Liver (tissue), 3 donors: ENCODE measurements at regions not wholly inside any gene's neighbourhood (a gene's known extent, or its start where the extent isn't known, plus 50 kb on each side); places are given as distances from the start of the nearest gene placed in this dataset.

Experiments used
- EGR1 ChIP-seq, 2 donors: IDR thresholded peaks; 2 replicates each; pipeline ENCODE4 v1.6.1; 2016 to 2018; ENCODE audit warnings: antibody characterized with exemption in 2 of 2, low read depth in 2 of 2
- FOXA1 ChIP-seq: IDR thresholded peaks from 2 replicates; pipeline ENCODE4 v1.6.1; 2016; ENCODE audit warnings: antibody characterized with exemption
- GABPA ChIP-seq, 2 donors: IDR thresholded peaks in 1 of 2; conservative IDR thresholded peaks in 1 of 2; 2 replicates each; pipeline ENCODE4 v1.6.1; 2016; ENCODE audit warnings: antibody characterized with exemption in 2 of 2, mild to moderate bottlenecking in 1 of 2, moderate library complexity in 1 of 2
- JUND ChIP-seq, 2 donors: IDR thresholded peaks; 2 replicates each; pipeline ENCODE4 v1.6.1; 2016; ENCODE audit warnings: antibody characterized with exemption in 2 of 2
- RAD21 ChIP-seq, 2 donors: IDR thresholded peaks; 2 replicates each; pipeline ENCODE4 v1.6.1; 2016; ENCODE audit warnings: antibody characterized with exemption in 2 of 2, mild to moderate bottlenecking in 2 of 2
- RXRA ChIP-seq, 2 donors: IDR thresholded peaks; 2 replicates each; pipeline ENCODE4 v1.6.1; 2017 to 2018; ENCODE audit warnings: antibody characterized with exemption in 2 of 2, mild to moderate bottlenecking in 1 of 2
- SP1 ChIP-seq: IDR thresholded peaks from 2 replicates; pipeline ENCODE4 v1.6.1; 2018; ENCODE audit warnings: antibody characterized with exemption, mild to moderate bottlenecking
- TAF1 ChIP-seq: conservative IDR thresholded peaks from 2 replicates; pipeline ENCODE4 v1.6.1; 2016; ENCODE audit warnings: antibody characterized with exemption, mild to moderate bottlenecking
- YY1 ChIP-seq: IDR thresholded peaks from 2 replicates; pipeline ENCODE4 v1.6.1; 2016; ENCODE audit warnings: antibody characterized with exemption, mild to moderate bottlenecking
- TF ChIP-seq, protein P1 (sequence below): fragments of 150-350 bp; IDR thresholded peaks from 2 replicates; pipeline ENCODE4 v1.5.1; 2017; ENCODE audit warnings: improper control_type of control experiment, low read depth, low read length; ENCODE audit not compliant: missing input control
- TF ChIP-seq, protein P2 (sequence below): IDR thresholded peaks from 2 replicates; pipeline ENCODE4 v1.6.1; 2016; ENCODE audit warnings: antibody characterized with exemption
- TF ChIP-seq, protein P3 (sequence below): IDR thresholded peaks from 2 replicates; pipeline ENCODE4 v1.6.1; 2016; ENCODE audit warnings: antibody characterized with exemption
- TF ChIP-seq, protein P4 (sequence below): IDR thresholded peaks from 2 replicates; pipeline ENCODE4 v1.6.1; 2016; ENCODE audit warnings: antibody characterized with exemption, mild to moderate bottlenecking
- TF ChIP-seq, protein P5 (sequence below): IDR thresholded peaks from 2 replicates; pipeline ENCODE4 v1.6.1; 2016; ENCODE audit warnings: antibody characterized with exemption
- donor health status: healthy.
- donor health status: healthy.

- TF ChIP-seq, protein P1, sequence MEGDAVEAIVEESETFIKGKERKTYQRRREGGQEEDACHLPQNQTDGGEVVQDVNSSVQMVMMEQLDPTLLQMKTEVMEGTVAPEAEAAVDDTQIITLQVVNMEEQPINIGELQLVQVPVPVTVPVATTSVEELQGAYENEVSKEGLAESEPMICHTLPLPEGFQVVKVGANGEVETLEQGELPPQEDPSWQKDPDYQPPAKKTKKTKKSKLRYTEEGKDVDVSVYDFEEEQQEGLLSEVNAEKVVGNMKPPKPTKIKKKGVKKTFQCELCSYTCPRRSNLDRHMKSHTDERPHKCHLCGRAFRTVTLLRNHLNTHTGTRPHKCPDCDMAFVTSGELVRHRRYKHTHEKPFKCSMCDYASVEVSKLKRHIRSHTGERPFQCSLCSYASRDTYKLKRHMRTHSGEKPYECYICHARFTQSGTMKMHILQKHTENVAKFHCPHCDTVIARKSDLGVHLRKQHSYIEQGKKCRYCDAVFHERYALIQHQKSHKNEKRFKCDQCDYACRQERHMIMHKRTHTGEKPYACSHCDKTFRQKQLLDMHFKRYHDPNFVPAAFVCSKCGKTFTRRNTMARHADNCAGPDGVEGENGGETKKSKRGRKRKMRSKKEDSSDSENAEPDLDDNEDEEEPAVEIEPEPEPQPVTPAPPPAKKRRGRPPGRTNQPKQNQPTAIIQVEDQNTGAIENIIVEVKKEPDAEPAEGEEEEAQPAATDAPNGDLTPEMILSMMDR, result no peak
- no peak for TF ChIP-seq RAD21 (IDR thresholded peaks at IDR 0.05)
- no peak for TF ChIP-seq TAF1
- no peak for TF ChIP-seq EGR1 (IDR thresholded peaks at IDR 0.05; ENCODE audit: low read depth in 2 of 2)
- no peak for TF ChIP-seq RXRA (IDR thresholded peaks at IDR 0.05)
- TF ChIP-seq, protein P2, sequence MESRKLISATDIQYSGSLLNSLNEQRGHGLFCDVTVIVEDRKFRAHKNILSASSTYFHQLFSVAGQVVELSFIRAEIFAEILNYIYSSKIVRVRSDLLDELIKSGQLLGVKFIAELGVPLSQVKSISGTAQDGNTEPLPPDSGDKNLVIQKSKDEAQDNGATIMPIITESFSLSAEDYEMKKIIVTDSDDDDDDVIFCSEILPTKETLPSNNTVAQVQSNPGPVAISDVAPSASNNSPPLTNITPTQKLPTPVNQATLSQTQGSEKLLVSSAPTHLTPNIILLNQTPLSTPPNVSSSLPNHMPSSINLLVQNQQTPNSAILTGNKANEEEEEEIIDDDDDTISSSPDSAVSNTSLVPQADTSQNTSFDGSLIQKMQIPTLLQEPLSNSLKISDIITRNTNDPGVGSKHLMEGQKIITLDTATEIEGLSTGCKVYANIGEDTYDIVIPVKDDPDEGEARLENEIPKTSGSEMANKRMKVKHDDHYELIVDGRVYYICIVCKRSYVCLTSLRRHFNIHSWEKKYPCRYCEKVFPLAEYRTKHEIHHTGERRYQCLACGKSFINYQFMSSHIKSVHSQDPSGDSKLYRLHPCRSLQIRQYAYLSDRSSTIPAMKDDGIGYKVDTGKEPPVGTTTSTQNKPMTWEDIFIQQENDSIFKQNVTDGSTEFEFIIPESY, result no peak
- TF ChIP-seq, protein P3, sequence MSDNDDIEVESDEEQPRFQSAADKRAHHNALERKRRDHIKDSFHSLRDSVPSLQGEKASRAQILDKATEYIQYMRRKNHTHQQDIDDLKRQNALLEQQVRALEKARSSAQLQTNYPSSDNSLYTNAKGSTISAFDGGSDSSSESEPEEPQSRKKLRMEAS, result no peak
- no peak for TF ChIP-seq GABPA (IDR thresholded peaks at IDR 0.05 in 1 of 2, conservative IDR thresholded peaks at IDR 0.05 in 1 of 2)
- no peak for TF ChIP-seq YY1
- TF ChIP-seq FOXA1, result no peak
- TF ChIP-seq, protein P4, sequence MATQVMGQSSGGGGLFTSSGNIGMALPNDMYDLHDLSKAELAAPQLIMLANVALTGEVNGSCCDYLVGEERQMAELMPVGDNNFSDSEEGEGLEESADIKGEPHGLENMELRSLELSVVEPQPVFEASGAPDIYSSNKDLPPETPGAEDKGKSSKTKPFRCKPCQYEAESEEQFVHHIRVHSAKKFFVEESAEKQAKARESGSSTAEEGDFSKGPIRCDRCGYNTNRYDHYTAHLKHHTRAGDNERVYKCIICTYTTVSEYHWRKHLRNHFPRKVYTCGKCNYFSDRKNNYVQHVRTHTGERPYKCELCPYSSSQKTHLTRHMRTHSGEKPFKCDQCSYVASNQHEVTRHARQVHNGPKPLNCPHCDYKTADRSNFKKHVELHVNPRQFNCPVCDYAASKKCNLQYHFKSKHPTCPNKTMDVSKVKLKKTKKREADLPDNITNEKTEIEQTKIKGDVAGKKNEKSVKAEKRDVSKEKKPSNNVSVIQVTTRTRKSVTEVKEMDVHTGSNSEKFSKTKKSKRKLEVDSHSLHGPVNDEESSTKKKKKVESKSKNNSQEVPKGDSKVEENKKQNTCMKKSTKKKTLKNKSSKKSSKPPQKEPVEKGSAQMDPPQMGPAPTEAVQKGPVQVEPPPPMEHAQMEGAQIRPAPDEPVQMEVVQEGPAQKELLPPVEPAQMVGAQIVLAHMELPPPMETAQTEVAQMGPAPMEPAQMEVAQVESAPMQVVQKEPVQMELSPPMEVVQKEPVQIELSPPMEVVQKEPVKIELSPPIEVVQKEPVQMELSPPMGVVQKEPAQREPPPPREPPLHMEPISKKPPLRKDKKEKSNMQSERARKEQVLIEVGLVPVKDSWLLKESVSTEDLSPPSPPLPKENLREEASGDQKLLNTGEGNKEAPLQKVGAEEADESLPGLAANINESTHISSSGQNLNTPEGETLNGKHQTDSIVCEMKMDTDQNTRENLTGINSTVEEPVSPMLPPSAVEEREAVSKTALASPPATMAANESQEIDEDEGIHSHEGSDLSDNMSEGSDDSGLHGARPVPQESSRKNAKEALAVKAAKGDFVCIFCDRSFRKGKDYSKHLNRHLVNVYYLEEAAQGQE, result no peak
- TF ChIP-seq SP1, result no peak
- TF ChIP-seq JUND (IDR thresholded peaks at IDR 0.05), result no peak
- TF ChIP-seq, protein P5, sequence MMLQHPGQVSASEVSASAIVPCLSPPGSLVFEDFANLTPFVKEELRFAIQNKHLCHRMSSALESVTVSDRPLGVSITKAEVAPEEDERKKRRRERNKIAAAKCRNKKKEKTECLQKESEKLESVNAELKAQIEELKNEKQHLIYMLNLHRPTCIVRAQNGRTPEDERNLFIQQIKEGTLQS, result no peak
These were observed 71.5 kb upstream of the EGR2 start for GRCh38 chr10:62887642-62888041.
